Osteocyte (in vitro differentiated cells): ENCODE measurements at regions not wholly inside any gene's neighbourhood (a gene's known extent, or its start where the extent isn't known, plus 50 kb on each side); places are given as distances from the start of the nearest gene placed in this dataset.

Source experiments
- DNase-seq: peaks from one replicate; pipeline ENCODE4 v3.0.0; 2021; ENCODE audit warnings: mixed read lengths; ENCODE audit not compliant: unreplicated experiment; ENCODE audit errors: extremely low spot score
- H3K27ac Mint-ChIP-seq: one replicate; pipeline ENCODE4 v1.8.0; 2021; ENCODE audit warnings: mild to moderate bottlenecking, mixed read lengths; ENCODE audit not compliant: unreplicated experiment
- H3K27me3 Mint-ChIP-seq: one replicate; pipeline ENCODE4 v1.8.0; 2021; ENCODE audit warnings: mixed read lengths; ENCODE audit not compliant: unreplicated experiment
- H3K36me3 Mint-ChIP-seq: one replicate; pipeline ENCODE4 v1.8.0; 2021; ENCODE audit warnings: mixed read lengths; ENCODE audit not compliant: unreplicated experiment
- H3K4me1 Mint-ChIP-seq: one replicate; pipeline ENCODE4 v1.8.0; 2021; ENCODE audit warnings: mixed read lengths; ENCODE audit not compliant: unreplicated experiment
- H3K4me3 Mint-ChIP-seq: one replicate; pipeline ENCODE4 v1.8.0; 2021; ENCODE audit warnings: mild to moderate bottlenecking, moderate library complexity, mixed read lengths; ENCODE audit not compliant: unreplicated experiment
- H3K9me3 Mint-ChIP-seq: one replicate; pipeline ENCODE4 v1.8.0; 2021; ENCODE audit warnings: mixed read lengths; ENCODE audit not compliant: unreplicated experiment
- TF ChIP-seq, protein P1 (sequence below): fragments of 200-600 bp; sonication (generic); IDR thresholded peaks from 2 replicates; pipeline ENCODE4 v1.5.0; 2021; ENCODE audit warnings: antibody characterized with exemption, mild to moderate bottlenecking, moderate library complexity

DNA sequence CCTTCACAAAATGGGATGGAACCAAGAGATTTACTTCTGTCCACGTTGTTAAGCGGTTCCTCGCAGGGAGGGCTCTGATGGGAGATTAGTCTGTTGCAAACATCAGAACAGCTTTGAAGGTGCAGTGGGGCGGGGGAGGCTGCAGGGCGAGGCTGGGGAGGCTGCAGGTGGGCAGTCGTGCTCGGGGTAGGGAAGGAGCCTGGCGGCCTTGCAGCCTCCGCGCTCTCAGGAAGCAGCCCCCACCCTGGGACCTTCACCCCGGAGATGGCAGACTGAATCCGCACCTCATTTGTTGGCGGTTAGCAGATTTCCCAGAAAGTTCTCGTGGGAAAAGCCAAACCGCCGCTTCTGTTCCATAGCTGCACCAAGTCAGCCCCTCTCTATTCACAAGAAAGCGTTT lies 237.3 kb downstream of the BRD1 start:
- Mint-ChIP-seq H3K4me3 (no peak overlapping the region), H3K4me1 (no peaks in the 10 kb centered on the region), H3K27me3 (peaks cover 5% of the 10 kb centered on the region), H3K27ac (no peak overlapping the region), H3K36me3 (no peaks in the 10 kb centered on the region), H3K9me3 (no peaks in the 10 kb centered on the region)
- DNase-seq = no peak
- TF ChIP-seq, protein P1, sequence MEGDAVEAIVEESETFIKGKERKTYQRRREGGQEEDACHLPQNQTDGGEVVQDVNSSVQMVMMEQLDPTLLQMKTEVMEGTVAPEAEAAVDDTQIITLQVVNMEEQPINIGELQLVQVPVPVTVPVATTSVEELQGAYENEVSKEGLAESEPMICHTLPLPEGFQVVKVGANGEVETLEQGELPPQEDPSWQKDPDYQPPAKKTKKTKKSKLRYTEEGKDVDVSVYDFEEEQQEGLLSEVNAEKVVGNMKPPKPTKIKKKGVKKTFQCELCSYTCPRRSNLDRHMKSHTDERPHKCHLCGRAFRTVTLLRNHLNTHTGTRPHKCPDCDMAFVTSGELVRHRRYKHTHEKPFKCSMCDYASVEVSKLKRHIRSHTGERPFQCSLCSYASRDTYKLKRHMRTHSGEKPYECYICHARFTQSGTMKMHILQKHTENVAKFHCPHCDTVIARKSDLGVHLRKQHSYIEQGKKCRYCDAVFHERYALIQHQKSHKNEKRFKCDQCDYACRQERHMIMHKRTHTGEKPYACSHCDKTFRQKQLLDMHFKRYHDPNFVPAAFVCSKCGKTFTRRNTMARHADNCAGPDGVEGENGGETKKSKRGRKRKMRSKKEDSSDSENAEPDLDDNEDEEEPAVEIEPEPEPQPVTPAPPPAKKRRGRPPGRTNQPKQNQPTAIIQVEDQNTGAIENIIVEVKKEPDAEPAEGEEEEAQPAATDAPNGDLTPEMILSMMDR = no peak

DNA sequence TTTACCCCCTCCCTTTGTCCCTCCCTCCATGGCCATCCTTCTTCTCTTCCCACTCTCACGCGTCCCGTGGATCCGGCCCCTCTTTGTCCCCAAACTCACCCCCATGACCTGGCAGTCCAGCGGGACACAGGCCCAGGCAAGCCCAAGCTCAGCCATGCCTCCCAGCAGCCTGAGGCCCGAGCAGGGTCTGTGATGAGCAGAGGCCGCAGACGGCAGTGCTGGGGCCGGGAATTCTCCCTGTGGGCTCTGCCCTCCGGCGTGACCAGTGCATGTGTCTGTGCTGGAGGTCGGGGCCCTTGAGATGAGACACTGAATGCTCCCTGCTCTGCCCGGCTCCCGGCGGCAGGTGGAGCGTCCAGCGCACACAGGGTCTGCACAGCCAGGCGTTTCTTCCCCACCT lies 237.9 kb downstream of the BRD1 start:
- H3K27ac Mint-ChIP-seq = no peak overlapping the region
- H3K9me3 Mint-ChIP-seq = no peaks in the 10 kb centered on the region
- peaks cover 7% of the 10 kb centered on the region for H3K27me3 Mint-ChIP-seq
- no peaks in the 10 kb centered on the region for H3K4me1 Mint-ChIP-seq
- no peak for DNase-seq
- TF ChIP-seq, protein P1 = no peak
- no peaks in the 10 kb centered on the region for H3K36me3 Mint-ChIP-seq
- H3K4me3 Mint-ChIP-seq = no peak overlapping the region

DNA sequence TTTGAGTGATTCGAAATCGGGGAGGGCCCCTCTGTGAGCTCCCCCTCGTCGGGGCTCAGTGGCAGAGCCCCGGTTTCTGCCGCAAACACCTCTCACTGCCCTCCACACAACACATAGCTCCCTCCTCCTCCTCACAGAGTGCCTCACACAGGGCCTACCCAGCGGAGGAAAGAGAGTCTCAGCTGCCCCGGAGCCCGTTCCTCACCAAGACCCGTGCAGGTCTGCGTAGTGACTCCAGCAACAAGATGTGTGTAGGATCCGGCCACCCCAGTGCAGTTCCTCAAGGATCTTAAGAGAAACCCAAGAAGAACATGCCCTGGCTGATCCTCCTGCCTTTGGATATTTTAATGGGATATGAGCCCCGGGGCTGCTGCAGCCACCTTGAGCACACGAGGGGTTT lies 238.4 kb downstream of the BRD1 start:
- no peak for DNase-seq
- H3K9me3 Mint-ChIP-seq = no peaks in the 10 kb centered on the region
- H3K27me3 Mint-ChIP-seq = peaks cover 7% of the 10 kb centered on the region
- no peak overlapping the region for H3K27ac Mint-ChIP-seq
- no peak overlapping the region for H3K4me3 Mint-ChIP-seq
- H3K4me1 Mint-ChIP-seq = no peaks in the 10 kb centered on the region
- TF ChIP-seq, protein P1 = no peak
- H3K36me3 Mint-ChIP-seq = no peaks in the 10 kb centered on the region

DNA sequence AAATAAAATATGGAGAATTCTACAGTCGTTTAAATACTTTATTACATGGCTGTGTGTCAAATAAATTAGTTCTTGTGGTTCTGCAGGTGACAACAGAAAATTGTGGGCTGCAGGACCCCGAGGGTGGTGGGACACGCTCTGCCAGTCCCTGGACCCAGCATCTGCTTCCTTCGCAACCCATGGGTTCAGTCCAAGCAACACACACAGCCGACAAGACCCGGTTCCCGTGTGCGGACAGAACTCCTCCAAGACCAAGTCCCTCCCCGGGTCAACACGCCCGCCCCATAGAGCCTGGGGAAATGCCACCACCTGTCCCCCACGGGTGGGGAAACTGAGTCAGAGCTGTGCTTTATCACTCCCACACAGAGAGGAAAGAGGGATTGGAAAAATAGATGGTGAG lies 238.9 kb downstream of the BRD1 start:
- TF ChIP-seq, protein P1 = no peak
- no peak for DNase-seq
- Mint-ChIP-seq H3K27me3 (peaks cover 7% of the 10 kb centered on the region), H3K27ac (no peak overlapping the region), H3K36me3 (no peaks in the 10 kb centered on the region), H3K9me3 (no peaks in the 10 kb centered on the region), H3K4me3 (no peak overlapping the region), H3K4me1 (no peaks in the 10 kb centered on the region)

DNA sequence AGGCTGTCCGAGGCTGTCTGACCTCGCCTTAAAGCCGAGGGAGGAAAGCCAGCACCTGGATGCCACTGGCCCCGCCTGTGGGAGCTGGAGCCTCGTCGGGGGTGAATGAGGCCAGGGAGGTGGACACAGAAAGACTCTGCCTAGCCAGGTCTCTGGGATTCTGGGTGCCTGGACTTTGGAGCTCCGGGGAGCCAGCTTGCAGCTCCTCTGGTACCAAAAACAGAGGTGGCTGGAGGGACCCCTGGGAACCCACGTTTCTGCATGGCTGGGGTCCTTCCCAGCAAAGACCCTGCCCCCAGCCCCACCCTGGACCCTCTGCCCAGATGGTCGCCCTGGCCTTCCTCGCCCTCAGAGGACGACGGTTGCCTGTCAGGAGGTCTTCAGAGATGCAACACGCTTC lies 239.7 kb downstream of the BRD1 start:
- H3K9me3 Mint-ChIP-seq = no peaks in the 10 kb centered on the region
- no peak overlapping the region for H3K27ac Mint-ChIP-seq
- H3K4me1 Mint-ChIP-seq = no peaks in the 10 kb centered on the region
- TF ChIP-seq, protein P1 = no peak
- H3K4me3 Mint-ChIP-seq = no peak overlapping the region
- H3K36me3 Mint-ChIP-seq = no peaks in the 10 kb centered on the region
- DNase-seq = no peak
- peaks cover 7% of the 10 kb centered on the region for H3K27me3 Mint-ChIP-seq
